Endothelial cell of umbilical vein (primary cell): ENCODE measurements at regions not wholly inside any gene's neighbourhood (a gene's known extent, or its start where the extent isn't known, plus 50 kb on each side); places are given as distances from the start of the nearest gene placed in this dataset.

Source experiments
- BruUV-seq: library from RNA; stranded (reverse); fragments of 400-500 nt; replicated peaks from 2 replicates; lab custom pipeline; 2021; lab: Mats Ljungman, UMichigan
- CTCF ChIA-PET: fragments of 300-600, 350-600 bp; sonication (Branson Sonifier 250); formaldehyde crosslinking; loops from one replicate; lab custom pipeline; 2021; ENCODE audit warnings: antibody characterized with exemption, inconsistent platforms; lab: Charles Lee
- POLR2A ChIA-PET: fragments of 300-600, 350-600 bp; sonication (Branson Sonifier 250); formaldehyde crosslinking; loops from one replicate; lab custom pipeline; 2021; ENCODE audit warnings: antibody characterized with exemption, inconsistent platforms; lab: Charles Lee
- DNase-seq: peaks from one replicate; pipeline ENCODE4 v3.0.0-alpha.2; 2011; ENCODE audit warnings: low read depth, low spot score
- FAIRE-seq: peaks from 2 replicates; lab custom pipeline; 2011; peaks lifted over from hg19 to GRCh38; lab: Jason Lieb, UNC
- H2AFZ ChIP-seq: 2 replicates; pipeline ENCODE4 v1.6.0; 2012; ENCODE audit warnings: low read depth, low read length, control low read depth, inconsistent platforms
- H3K27ac ChIP-seq: 2 replicates; pipeline ENCODE4 v1.5.1; 2011; ENCODE audit warnings: low read depth, mild to moderate bottlenecking, control low read depth, low read length, moderate library complexity; ENCODE audit not compliant: insufficient read depth
- H3K27me3 ChIP-seq, 2 experiments: 2 replicates each; pipeline versions ENCODE4 v1.6.0 to v1.6.1; 2011; ENCODE audit warnings: low read length in 2 of 2, mixed read lengths in 1 of 2; ENCODE audit not compliant: control insufficient read depth in 2 of 2, insufficient read depth in 2 of 2
- H3K36me3 ChIP-seq, 2 experiments: 2 replicates in 1 of 2; 3 replicates in 1 of 2; pipeline ENCODE4 v1.5.1; 2011; ENCODE audit warnings: low read length in 2 of 2, mild to moderate bottlenecking in 1 of 2, moderate library complexity in 1 of 2; ENCODE audit not compliant: control insufficient read depth in 2 of 2, insufficient read depth in 2 of 2; ENCODE audit errors: extremely low read depth in 1 of 2
- H3K4me1 ChIP-seq: 3 replicates; pipeline ENCODE4 v1.5.1; 2011; ENCODE audit warnings: mild to moderate bottlenecking, low read length; ENCODE audit not compliant: control insufficient read depth, insufficient read depth; ENCODE audit errors: extremely low read depth
- H3K4me2 ChIP-seq: 2 replicates; pipeline ENCODE4 v1.6.1; 2011; ENCODE audit warnings: low read length, control low read depth, mixed read lengths; ENCODE audit not compliant: insufficient read depth
- H3K4me3 ChIP-seq, 3 experiments: fragments of 200-600 bp in 1 of 3; sonication (generic), shearing (Covaris generic) in 1 of 3; replicated peaks in 1 of 3; 2 replicates each; pipeline ENCODE4 v1.5.1; 2011 to 2016; ENCODE audit warnings: control low read depth in 3 of 3, low read length in 3 of 3, mild to moderate bottlenecking in 2 of 3, inconsistent platforms in 1 of 3, low read depth in 1 of 3, moderate library complexity in 1 of 3; ENCODE audit not compliant: insufficient read depth in 1 of 3
- H3K79me2 ChIP-seq: 2 replicates; pipeline ENCODE4 v1.6.0; 2012; ENCODE audit warnings: low read length, inconsistent platforms; ENCODE audit not compliant: control insufficient read depth, insufficient read depth
- H3K9ac ChIP-seq: replicated peaks from 2 replicates; pipeline ENCODE3; 2011; ENCODE audit warnings: low read length, control low read depth; ENCODE audit not compliant: insufficient read depth; ENCODE audit errors: extremely low read depth
- H3K9me1 ChIP-seq: replicated peaks from 3 replicates; pipeline ENCODE4 v1.6.0; 2011; ENCODE audit warnings: mild to moderate bottlenecking, low read length; ENCODE audit not compliant: control insufficient read depth, insufficient read depth; ENCODE audit errors: extremely low read depth
- H3K9me3 ChIP-seq: replicated peaks from 2 replicates; pipeline ENCODE4 v1.5.1; 2012; ENCODE audit warnings: low read length, inconsistent platforms; ENCODE audit not compliant: control insufficient read depth, insufficient read depth
- H4K20me1 ChIP-seq: replicated peaks from 2 replicates; pipeline ENCODE3; 2011; ENCODE audit warnings: mild to moderate bottlenecking, low read length; ENCODE audit not compliant: control insufficient read depth, insufficient read depth; ENCODE audit errors: extremely low read depth
- CTCF ChIP-seq, 2 donors: IDR thresholded peaks; 1 replicate in 1 of 2; 2 replicates in 1 of 2; pipeline ENCODE4 v1.5.1; 2011; ENCODE audit warnings: low read length in 2 of 2, mild to moderate bottlenecking in 2 of 2, moderate library complexity in 2 of 2, control low read depth in 1 of 2, inconsistent platforms in 1 of 2, low read depth in 1 of 2; ENCODE audit not compliant: insufficient read depth in 1 of 2; ENCODE audit errors: extremely low read depth in 1 of 2
- EZH2 ChIP-seq: IDR thresholded peaks from 2 replicates; pipeline ENCODE4 v1.6.1; 2012; ENCODE audit warnings: borderline replicate concordance, low read depth, mild to moderate bottlenecking, moderate library complexity, low read length, inconsistent platforms; ENCODE audit not compliant: severe bottlenecking
- FOS ChIP-seq: IDR thresholded peaks from 2 replicates; pipeline ENCODE4 v1.6.1; 2011; ENCODE audit warnings: mild to moderate bottlenecking, low read length, moderate library complexity, borderline replicate concordance; ENCODE audit not compliant: insufficient read depth
- GATA2 ChIP-seq: IDR thresholded peaks from 2 replicates; pipeline ENCODE4 v1.7.0; 2011; ENCODE audit warnings: low read depth, mild to moderate bottlenecking, moderate library complexity, mixed read lengths, low read length; ENCODE audit not compliant: insufficient read length, insufficient read depth
- JUN ChIP-seq: IDR thresholded peaks from 2 replicates; pipeline ENCODE4 v1.6.1; 2011; ENCODE audit warnings: borderline replicate concordance, low read depth; ENCODE audit not compliant: insufficient read length, insufficient read depth
- MYC ChIP-seq: IDR thresholded peaks from one replicate; pipeline ENCODE4 v1.6.1; 2011; ENCODE audit warnings: mild to moderate bottlenecking, low read depth, low read length
- POLR2A ChIP-seq: IDR thresholded peaks from 2 replicates; pipeline ENCODE4 v1.6.1; 2012; ENCODE audit warnings: low read depth, mild to moderate bottlenecking, control low read depth, low read length
- POLR2AphosphoS5 ChIP-seq: IDR thresholded peaks from 2 replicates; pipeline ENCODE4 v1.6.1; 2012; ENCODE audit warnings: low read depth, mild to moderate bottlenecking, control low read depth, low read length, moderate library complexity; ENCODE audit not compliant: insufficient read depth
- dilution Hi-C: fragments of 300-500 bp; cut with MboI; formaldehyde crosslinking; loops from one replicate; pipeline ENCODE4 v1.15.0; 2019; ENCODE audit warnings: low sequenced_read_pairs; ENCODE audit not compliant: extremely low pct_ligation_motif_present
- intact Hi-C: fragments of 100-400 bp; cut with micrococcal nuclease; formaldehyde crosslinking; loops from one replicate; pipeline ENCODE4 v1.10.0; 2022
- TF ChIP-seq, protein P1 (sequence below): IDR thresholded peaks from 2 replicates; pipeline ENCODE4 v1.6.1; 2011; ENCODE audit not compliant: insufficient read depth, insufficient read length

- H3K4me1 ChIP-seq = no peaks in the 10 kb centered on the region
- no peak overlapping the region for H2AFZ ChIP-seq
- ChIA-PET CTCF (no interaction called here), POLR2A (no interaction called here)
- no peaks in the 10 kb centered on the region for H3K9me1 ChIP-seq
- no peaks in the 10 kb centered on the region for H3K36me3 ChIP-seq
- intact Hi-C loops (no loop called here), dilution Hi-C loops (loop anchor here (25.0 kb wide), 1 partner anchor 391 kb away; no protein-coding TSS in a partner anchor)
- no peak for DNase-seq
- H3K4me3 ChIP-seq = no peak overlapping the region
- no peaks in the 10 kb centered on the region for H4K20me1 ChIP-seq
- no peak for TF ChIP-seq POLR2A
- TF ChIP-seq, protein P1, sequence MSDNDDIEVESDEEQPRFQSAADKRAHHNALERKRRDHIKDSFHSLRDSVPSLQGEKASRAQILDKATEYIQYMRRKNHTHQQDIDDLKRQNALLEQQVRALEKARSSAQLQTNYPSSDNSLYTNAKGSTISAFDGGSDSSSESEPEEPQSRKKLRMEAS = no peak
- no peak for TF ChIP-seq FOS
- no peak for TF ChIP-seq JUN
- no peak for TF ChIP-seq GATA2
- no peak for TF ChIP-seq EZH2
- TF ChIP-seq MYC = no peak
- TF ChIP-seq CTCF (IDR thresholded peaks at IDR 0.05; ENCODE audit: extremely low read depth in 1 of 2, insufficient read depth in 1 of 2, low read depth in 1 of 2, low read length in 2 of 2) = no peak
- TF ChIP-seq POLR2AphosphoS5 = no peak
- no peaks in the 10 kb centered on the region for H3K9me3 ChIP-seq
- no peaks in the 10 kb centered on the region for H3K79me2 ChIP-seq
- H3K4me2 ChIP-seq = no peak overlapping the region
- H3K9ac ChIP-seq = no peak overlapping the region
- H3K27me3 ChIP-seq = peaks cover 5 to 7% of the 10 kb centered on the region in 2 experiments
- no peak overlapping the region for H3K27ac ChIP-seq
- no peak for FAIRE-seq
- BruUV-seq = no TSS peak
Observed at GRCh38 chr17:36671144-36671543, 69.8 kb downstream of the MRM1 start.
